Upper lobe of left lung (tissue), 4 donors: ENCODE measurements at regions not wholly inside any gene's neighbourhood (a gene's known extent, or its start where the extent isn't known, plus 50 kb on each side); places are given as distances from the start of the nearest gene placed in this dataset.

Experiments
- EP300 ChIP-seq, 4 donors: sonication (generic); formaldehyde crosslinking; IDR thresholded peaks; one replicate each; pipeline ENCODE4 v1.5.1; 2017; ENCODE audit warnings: antibody characterized with exemption in 4 of 4, control low read depth in 2 of 4
- POLR2A ChIP-seq, 4 donors: fragments of 450-650 bp; IDR thresholded peaks; one replicate each; pipeline ENCODE4 v1.5.1; 2016 to 2017; ENCODE audit warnings: antibody characterized with exemption in 4 of 4, mild to moderate bottlenecking in 2 of 4
- TF ChIP-seq, protein P1 (sequence below), 6 experiments: fragments of 450-650 bp in 4 of 6; fragments of 200-600 bp in 2 of 6; sonication (generic) in 2 of 6; IDR thresholded peaks; one replicate each; pipeline ENCODE4 v1.5.1; 2016 to 2019; ENCODE audit warnings: antibody characterized with exemption in 6 of 6

DNA sequence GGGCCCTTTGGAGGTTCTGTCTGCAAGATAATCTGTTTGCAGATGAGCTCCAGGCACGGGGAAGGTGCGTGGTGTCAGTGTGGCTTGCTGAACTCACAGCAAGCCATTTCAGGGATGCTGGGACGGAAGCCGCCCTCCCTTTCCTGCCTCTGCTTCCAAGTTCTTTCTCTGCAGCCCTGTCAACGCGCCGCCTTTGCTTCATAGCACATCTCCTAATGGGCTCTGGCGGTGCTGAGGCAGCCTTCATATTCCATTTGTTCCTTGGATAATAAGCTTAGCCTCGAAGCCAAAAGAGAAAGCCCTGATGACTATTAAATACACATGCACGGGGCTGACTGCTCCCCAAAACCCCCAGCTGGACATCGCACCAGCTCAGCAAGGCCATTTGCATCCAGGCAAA lies 81.7 kb upstream of the TAF1B start:
- TF ChIP-seq, protein P1, sequence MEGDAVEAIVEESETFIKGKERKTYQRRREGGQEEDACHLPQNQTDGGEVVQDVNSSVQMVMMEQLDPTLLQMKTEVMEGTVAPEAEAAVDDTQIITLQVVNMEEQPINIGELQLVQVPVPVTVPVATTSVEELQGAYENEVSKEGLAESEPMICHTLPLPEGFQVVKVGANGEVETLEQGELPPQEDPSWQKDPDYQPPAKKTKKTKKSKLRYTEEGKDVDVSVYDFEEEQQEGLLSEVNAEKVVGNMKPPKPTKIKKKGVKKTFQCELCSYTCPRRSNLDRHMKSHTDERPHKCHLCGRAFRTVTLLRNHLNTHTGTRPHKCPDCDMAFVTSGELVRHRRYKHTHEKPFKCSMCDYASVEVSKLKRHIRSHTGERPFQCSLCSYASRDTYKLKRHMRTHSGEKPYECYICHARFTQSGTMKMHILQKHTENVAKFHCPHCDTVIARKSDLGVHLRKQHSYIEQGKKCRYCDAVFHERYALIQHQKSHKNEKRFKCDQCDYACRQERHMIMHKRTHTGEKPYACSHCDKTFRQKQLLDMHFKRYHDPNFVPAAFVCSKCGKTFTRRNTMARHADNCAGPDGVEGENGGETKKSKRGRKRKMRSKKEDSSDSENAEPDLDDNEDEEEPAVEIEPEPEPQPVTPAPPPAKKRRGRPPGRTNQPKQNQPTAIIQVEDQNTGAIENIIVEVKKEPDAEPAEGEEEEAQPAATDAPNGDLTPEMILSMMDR (IDR thresholded peaks at IDR 0.05): no peak
- TF ChIP-seq POLR2A (IDR thresholded peaks at IDR 0.05) (no peak), EP300 (IDR thresholded peaks at IDR 0.05) (no peak)
